G401 (cell line): ENCODE measurements at regions not wholly inside any gene's neighbourhood (a gene's known extent, or its start where the extent isn't known, plus 50 kb on each side); places are given as distances from the start of the nearest gene placed in this dataset.

Source experiments
- DNase-seq: peaks from one replicate; pipeline ENCODE4 v3.0.0-alpha.2; 2015; ENCODE audit warnings: low spot score
- in situ Hi-C: cut with HindIII; loops from 2 replicates; pipeline ENCODE4 v1.10.0; 2016; ENCODE audit warnings: low sequenced_read_pairs, mixed read lengths

GRCh38 chr1:116228511-116228910 lies 117.3 kb downstream of the MAB21L3 start:
- in situ Hi-C loops: no loop called here

GRCh38 chr1:116230712-116231111 lies 119.5 kb downstream of the MAB21L3 start:
- no peak for DNase-seq
- in situ Hi-C loops: no loop called here

More at GRCh38 chr1:116228511-116228910, 117.3 kb downstream of the MAB21L3 start:
- DNase-seq: no peak

- no peak for DNase-seq
These were observed 120.6 kb downstream of the MAB21L3 start for GRCh38 chr1:116231752-116232151.

GRCh38 chr1:116232989-116233514 lies 121.9 kb downstream of the MAB21L3 start:
- no peak for DNase-seq
- in situ Hi-C loops: no loop called here

More at GRCh38 chr1:116231752-116232151, 120.6 kb downstream of the MAB21L3 start:
- in situ Hi-C loops: no loop called here

- in situ Hi-C loops: no loop called here
- DNase-seq: no peak
These were observed 123.2 kb downstream of the MAB21L3 start for GRCh38 chr1:116234429-116234828.

- in situ Hi-C loops: no loop called here
- DNase-seq: no peak
These were observed 128.7 kb downstream of the MAB21L3 start for GRCh38 chr1:116239916-116240315.

GRCh38 chr1:116242741-116243140 lies 130.3 kb upstream of the ATP1A1 start:
- peak; percentile 14 for DNase-seq
- in situ Hi-C loops: no loop called here

- no peak for DNase-seq
- in situ Hi-C loops: no loop called here
These were observed 129.6 kb upstream of the ATP1A1 start for GRCh38 chr1:116243333-116244054.

GRCh38 chr1:116246174-116246573 lies 126.9 kb upstream of the ATP1A1 start:
- in situ Hi-C loops: no loop called here
- no peak for DNase-seq

- DNase-seq: no peak
- in situ Hi-C loops: no loop called here
These were observed 120.8 kb upstream of the ATP1A1 start for GRCh38 chr1:116252271-116252670.

GRCh38 chr1:116252785-116253184 lies 120.3 kb upstream of the ATP1A1 start:
- in situ Hi-C loops: no loop called here
- no peak for DNase-seq

- no peak for DNase-seq
- in situ Hi-C loops: no loop called here
These were observed 119.3 kb upstream of the ATP1A1 start for GRCh38 chr1:116253566-116254382.

GRCh38 chr1:116254776-116255175 lies 118.3 kb upstream of the ATP1A1 start:
- in situ Hi-C loops: no loop called here
- no peak for DNase-seq

GRCh38 chr1:116255486-116256285 lies 117.4 kb upstream of the ATP1A1 start:
- no peak for DNase-seq
- in situ Hi-C loops: no loop called here

- in situ Hi-C loops: no loop called here
These were observed 116.8 kb upstream of the ATP1A1 start for GRCh38 chr1:116256286-116256649.

GRCh38 chr1:116256875-116257274 lies 116.2 kb upstream of the ATP1A1 start:
- no peak for DNase-seq
- in situ Hi-C loops: no loop called here

More at GRCh38 chr1:116256286-116256649, 116.8 kb upstream of the ATP1A1 start:
- DNase-seq: no peak

GRCh38 chr1:116257341-116257767 lies 115.7 kb upstream of the ATP1A1 start:
- no peak for DNase-seq
- in situ Hi-C loops: no loop called here

GRCh38 chr1:116257836-116258235 lies 115.2 kb upstream of the ATP1A1 start:
- DNase-seq: no peak
- in situ Hi-C loops: no loop called here

- DNase-seq: no peak
- in situ Hi-C loops: no loop called here
These were observed 114.2 kb upstream of the ATP1A1 start for GRCh38 chr1:116258668-116259419.
